ENCODE measurements at regions not wholly inside any gene's neighbourhood (a gene's known extent, or its start where the extent isn't known, plus 50 kb on each side); places are given as distances from the start of the nearest gene placed in this dataset.
"Not testable (repeated sequence)": the region's sequence is repeated elsewhere in the genome, so short reads cannot be mapped to it uniquely, and the experiment has no call there.

DNA sequence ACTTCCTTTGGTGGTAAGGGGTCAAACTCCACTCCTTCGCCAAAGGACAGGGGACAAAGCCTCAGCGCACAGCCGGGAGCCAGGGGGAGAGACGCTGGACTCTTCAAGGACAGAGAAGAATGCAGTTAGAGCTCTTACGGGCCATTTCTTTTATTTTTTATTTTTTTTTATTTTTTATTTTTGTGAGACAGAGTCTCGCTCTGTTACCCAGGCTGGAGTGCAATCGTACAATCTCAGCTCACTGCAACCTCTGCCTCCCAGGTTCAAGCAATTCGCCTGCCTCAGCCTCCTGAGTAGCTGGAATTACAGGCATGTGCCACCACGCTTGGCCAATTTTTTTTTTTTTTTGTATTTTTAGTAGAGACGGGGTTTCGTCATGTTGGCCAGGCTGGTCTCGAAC, 93.2 kb upstream of the RPH3AL start, which contains the start of gene RFLNB:
Gene RFLNB (minus strand): TSS at position 101 of the 400 bp plus-strand sequence.
- ATAC-seq, H3K4me3 Mint-ChIP-seq, H3K4me1 Mint-ChIP-seq: not testable (repeated sequence)

DNA sequence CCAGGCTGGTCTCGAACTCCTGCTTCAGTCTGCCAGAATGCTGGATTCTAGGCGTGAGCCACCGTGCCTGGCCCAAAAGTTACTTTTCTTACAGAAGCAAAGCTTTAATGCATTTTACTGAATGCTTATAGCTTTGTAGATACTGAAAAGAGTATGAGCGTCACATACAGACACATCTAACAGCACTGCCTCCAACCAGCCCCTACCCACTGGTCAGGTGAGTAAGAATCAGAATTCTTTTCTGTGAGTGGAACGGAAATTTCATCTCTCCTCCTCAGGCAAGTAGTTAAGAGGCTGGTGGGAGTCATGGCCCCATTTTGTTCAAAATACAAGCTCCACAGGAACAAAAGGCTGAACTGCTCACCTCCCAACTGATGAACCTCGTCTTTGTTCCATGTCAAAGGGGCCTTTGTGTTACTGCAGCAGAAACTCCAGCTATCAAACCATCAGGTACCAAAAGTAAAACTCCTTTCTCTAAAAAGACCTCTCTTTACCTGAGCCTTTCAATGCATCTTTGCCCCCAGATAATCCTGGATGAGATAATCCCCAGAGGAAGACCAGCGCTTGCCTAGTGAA, 92.4 kb upstream of the RPH3AL start:
- no peak for ATAC-seq

More for the DNA sequence above, 93.2 kb upstream of the RPH3AL start, which contains the start of gene RFLNB:
- DNase-seq (ENCODE audit: low spot score in 2 of 2); H3K9me3 Mint-ChIP-seq; H3K27ac Mint-ChIP-seq: not testable (repeated sequence)
- H3K36me3 Mint-ChIP-seq = peaks cover 69% of the 10 kb centered on the region

DNA sequence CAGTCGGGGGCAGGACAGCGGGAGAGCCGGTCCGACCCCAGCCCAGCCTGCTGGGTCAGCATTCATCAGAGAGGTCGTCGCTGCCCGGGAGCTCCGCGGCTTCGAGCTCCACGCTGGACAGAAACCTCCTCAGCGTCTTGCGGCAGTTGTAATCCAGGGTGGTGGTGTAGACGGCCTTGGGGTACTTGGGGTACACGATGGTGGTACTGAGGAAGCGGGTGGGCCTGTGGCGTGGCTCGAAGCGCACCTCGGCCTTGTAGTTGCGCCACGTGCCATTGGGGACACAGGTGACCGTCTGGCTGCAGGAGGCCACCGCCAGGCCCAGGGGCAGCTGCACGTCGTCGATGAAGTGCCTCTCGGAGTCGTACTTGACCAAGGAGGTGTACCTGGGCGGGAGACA, 90.5 kb upstream of the RPH3AL start:
- Mint-ChIP-seq H3K27ac (no peak overlapping the region), H3K9me3 (no peaks in the 10 kb centered on the region), H3K4me1 (peaks cover 9% of the 10 kb centered on the region), H3K4me3 (no peak overlapping the region), H3K36me3 (peaks cover 93% of the 10 kb centered on the region)
- DNase-seq (ENCODE audit: low spot score in 2 of 2) (no peak), ATAC-seq (no peak)

More for the DNA sequence above, 92.4 kb upstream of the RPH3AL start:
- no peak overlapping the region for H3K27ac Mint-ChIP-seq
- DNase-seq (ENCODE audit: low spot score in 2 of 2) = no peak
- peaks cover 78% of the 10 kb centered on the region for H3K36me3 Mint-ChIP-seq
- no peaks in the 10 kb centered on the region for H3K9me3 Mint-ChIP-seq
- no peak overlapping the region for H3K4me3 Mint-ChIP-seq
- peaks cover 9% of the 10 kb centered on the region for H3K4me1 Mint-ChIP-seq

DNA sequence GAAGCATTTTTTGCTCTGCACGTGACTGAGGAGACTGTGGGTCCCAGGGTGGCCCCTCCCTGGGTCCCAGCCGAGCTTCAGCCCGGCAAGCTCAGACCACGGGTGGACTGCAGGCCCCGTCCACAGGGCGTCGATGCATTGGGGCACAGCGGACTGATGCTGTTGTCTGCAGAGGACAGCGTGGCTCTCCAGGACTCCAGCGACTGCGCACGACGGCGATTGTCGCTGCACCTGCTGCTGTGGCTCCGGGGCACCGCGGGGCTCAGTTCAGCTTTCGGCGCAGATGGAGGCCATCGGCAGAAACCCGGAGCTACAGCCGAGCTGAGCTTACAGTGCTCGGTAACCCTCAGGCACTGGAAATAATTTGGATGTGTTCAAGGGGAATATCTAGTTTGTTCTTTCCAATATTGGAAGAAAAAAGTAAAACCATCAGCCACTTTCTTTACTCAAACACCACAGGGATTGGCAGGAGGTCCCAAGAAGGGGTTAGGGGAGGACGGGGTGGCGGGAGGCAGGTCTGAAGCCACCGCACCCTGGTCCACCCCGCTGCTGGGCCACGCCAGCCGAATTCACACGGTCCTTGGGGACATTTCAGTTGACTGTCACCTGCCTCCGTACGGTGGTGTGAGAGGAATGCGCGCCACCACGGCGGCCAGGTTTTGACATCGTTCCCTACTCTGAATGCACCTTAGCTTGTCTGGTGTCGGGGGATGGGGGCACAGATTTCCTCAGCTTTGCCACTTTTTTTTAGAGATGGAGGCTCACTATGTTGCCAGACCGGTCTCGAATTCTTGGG, 88.7 kb upstream of the RPH3AL start:
- Mint-ChIP-seq H3K36me3 (peaks cover 79% of the 10 kb centered on the region), H3K9me3 (no peaks in the 10 kb centered on the region), H3K4me3 (no peak overlapping the region), H3K4me1 (no peaks in the 10 kb centered on the region), H3K27ac (no peak overlapping the region)
- ATAC-seq (no peak), DNase-seq (ENCODE audit: low spot score in 2 of 2) (no peak)

DNA sequence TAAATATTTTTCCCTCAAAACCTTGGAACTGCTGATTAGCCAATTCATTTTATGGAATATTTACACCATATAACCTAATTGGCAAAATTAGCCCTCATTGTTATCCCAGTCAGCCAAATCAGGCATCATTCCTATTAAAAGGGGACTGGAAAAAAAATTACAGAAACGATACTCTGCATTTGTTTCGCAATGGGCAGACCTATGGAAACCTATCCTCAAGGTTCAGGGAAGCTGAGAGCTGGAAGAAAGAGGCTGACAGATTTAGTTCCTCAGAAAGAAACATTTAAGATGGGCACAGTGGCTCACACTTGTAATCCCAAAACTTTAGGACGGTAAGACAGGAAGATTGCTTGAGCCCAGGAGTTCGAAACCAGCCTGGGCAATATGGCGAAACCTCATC, 85.6 kb upstream of the RPH3AL start:
- Mint-ChIP-seq H3K9me3 (peaks cover 3% of the 10 kb centered on the region), H3K4me1 (no peaks in the 10 kb centered on the region), H3K4me3 (no peak overlapping the region), H3K36me3 (peaks cover 47% of the 10 kb centered on the region), H3K27ac (no peak overlapping the region)
- no peak for ATAC-seq
- no peak for DNase-seq (ENCODE audit: low spot score in 2 of 2)

DNA sequence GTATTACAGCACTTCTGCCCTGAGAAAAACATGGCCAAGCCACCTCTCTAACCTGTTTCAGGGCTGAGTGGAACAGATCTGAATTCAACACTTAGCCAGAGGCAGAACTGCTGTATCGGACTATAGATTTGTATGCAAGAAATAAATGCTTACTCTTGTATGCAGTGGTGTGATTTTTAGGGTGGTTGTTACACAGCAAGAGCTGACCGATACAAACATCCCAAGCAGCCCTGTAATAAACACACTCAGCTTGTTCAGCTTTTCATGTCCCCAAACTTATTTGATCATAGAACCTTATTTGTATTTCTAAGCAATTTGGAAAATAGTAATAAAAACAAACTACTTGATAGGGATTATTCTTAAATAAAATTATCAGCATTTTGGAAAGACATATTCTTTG, 84.9 kb upstream of the RPH3AL start:
- no peak overlapping the region for H3K4me3 Mint-ChIP-seq
- peaks cover 3% of the 10 kb centered on the region for H3K9me3 Mint-ChIP-seq
- H3K36me3 Mint-ChIP-seq = peaks cover 41% of the 10 kb centered on the region

DNA sequence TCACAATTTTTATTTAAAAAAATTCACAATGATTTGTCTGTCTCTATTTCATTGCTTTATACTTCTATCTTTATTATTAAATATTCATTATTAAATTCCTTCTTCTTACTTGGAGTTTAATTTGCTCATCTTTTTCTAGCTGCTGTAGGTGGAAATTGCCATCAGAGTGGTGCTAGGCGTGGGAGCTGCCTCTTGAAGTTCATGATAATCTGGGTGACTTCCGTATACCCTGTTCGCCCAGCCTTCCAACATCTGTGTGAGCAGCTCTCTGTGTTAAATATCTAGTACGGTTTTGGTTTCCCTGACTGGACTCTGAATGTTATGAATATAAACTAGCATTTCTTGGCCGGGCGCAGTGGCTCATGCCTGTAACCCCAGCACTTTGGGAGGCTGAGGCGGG, 84.0 kb upstream of the RPH3AL start:
- ATAC-seq = no peak
- H3K36me3 Mint-ChIP-seq = peaks cover 31% of the 10 kb centered on the region
- no peak for DNase-seq (ENCODE audit: low spot score in 2 of 2)
- H3K27ac Mint-ChIP-seq = no peak overlapping the region
- H3K9me3 Mint-ChIP-seq = peaks cover 3% of the 10 kb centered on the region
- H3K4me3 Mint-ChIP-seq = no peak overlapping the region
- H3K4me1 Mint-ChIP-seq = no peaks in the 10 kb centered on the region

More for the DNA sequence above, 84.9 kb upstream of the RPH3AL start:
- ATAC-seq = no peak
- no peak for DNase-seq (ENCODE audit: low spot score in 2 of 2)
- Mint-ChIP-seq H3K4me1 (no peaks in the 10 kb centered on the region), H3K27ac (no peak overlapping the region)

DNA sequence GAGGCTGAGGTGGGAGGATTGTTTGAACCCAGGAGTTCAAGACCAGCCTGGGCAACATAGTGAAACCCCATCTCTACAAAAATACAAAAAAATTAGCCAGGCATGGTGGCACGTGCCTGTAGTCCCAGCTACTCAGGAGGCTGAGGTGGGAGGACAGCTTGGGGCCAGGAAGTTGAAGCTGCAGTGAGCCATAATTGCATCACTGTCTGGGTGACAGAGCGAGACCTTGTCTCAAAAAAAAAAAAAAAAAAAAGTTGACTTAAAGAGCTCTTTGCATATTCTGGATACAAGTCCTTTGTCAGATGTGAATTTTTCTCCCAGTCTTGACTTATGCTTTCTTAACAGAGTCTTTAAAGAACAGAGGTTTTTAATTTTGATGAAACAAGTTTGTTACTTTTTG, 79.9 kb upstream of the RPH3AL start:
- not testable (repeated sequence) for ATAC-seq; DNase-seq (ENCODE audit: low spot score in 2 of 2); H3K27ac Mint-ChIP-seq

DNA sequence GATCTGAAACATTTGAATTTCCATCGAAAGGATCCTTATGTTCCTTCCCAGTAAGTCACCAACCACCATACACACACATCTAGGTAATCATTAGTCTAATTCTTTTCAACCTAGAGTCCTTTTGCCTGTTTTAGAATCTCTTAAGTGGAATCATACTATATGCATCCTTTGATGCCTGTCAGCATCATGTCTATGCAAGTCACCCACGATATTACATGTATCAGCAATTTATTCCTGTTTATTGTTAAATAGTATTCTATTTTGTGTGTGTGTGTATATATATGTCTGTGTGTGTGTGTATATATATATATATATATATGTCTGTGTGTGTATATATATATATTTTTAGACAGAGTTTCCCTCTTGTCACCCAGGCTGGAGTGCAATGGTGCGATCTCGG, 78.9 kb upstream of the RPH3AL start:
- ATAC-seq (no peak), DNase-seq (ENCODE audit: low spot score in 2 of 2) (no peak)
- H3K4me1 Mint-ChIP-seq = no peaks in the 10 kb centered on the region
- H3K9me3 Mint-ChIP-seq = peaks cover 3% of the 10 kb centered on the region
- no peak overlapping the region for H3K4me3 Mint-ChIP-seq
- no peaks in the 10 kb centered on the region for H3K36me3 Mint-ChIP-seq
- H3K27ac Mint-ChIP-seq = no peak overlapping the region

More for the DNA sequence above, 79.9 kb upstream of the RPH3AL start:
- not testable (repeated sequence) for H3K4me3 Mint-ChIP-seq, H3K9me3 Mint-ChIP-seq, H3K36me3 Mint-ChIP-seq, H3K4me1 Mint-ChIP-seq

DNA sequence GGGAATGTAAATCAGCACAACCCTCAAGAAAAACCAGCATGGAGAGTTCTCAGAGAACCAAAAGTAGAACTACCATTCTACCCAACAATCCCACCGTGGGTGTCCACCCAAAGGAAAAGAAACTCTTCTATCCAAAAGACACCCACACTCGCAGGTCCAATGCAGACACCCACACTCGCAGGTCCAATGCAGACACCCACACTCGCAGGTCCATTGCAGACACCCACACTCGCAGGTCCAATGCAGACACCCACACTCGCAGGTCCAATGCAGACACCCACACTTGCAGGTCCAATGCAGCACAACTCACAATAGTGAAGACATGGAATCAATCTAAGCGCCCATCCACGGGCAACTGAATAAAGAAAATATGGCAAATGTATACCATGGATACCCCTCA, 77.0 kb upstream of the RPH3AL start:
- DNase-seq (ENCODE audit: low spot score in 2 of 2) = no peak
- no peaks in the 10 kb centered on the region for H3K36me3 Mint-ChIP-seq
- H3K9me3 Mint-ChIP-seq = no peaks in the 10 kb centered on the region
- H3K4me1 Mint-ChIP-seq = no peaks in the 10 kb centered on the region
- no peak overlapping the region for H3K27ac Mint-ChIP-seq
- no peak for ATAC-seq
- no peak overlapping the region for H3K4me3 Mint-ChIP-seq

DNA sequence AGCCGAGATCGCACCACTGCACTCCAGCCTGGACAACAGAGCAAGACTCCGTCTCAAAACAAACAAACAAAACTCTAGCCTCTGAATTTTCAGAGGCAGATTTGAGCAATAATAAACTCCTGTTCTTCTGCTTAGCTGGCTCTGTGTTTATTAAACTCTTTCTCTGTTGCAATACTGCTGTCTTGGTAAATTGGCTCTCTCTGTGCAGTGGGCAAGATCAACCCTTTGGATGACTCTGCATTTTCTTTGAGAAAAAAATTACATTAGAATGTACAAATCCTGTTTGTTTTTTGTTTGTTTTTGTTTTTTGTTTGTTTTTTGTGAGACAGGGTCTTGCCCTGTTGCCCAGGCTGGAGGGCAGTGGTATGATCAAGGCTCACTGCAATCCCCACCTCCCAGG, 75.8 kb upstream of the RPH3AL start:
- Mint-ChIP-seq H3K4me3 (no peak overlapping the region), H3K36me3 (no peaks in the 10 kb centered on the region), H3K4me1 (no peaks in the 10 kb centered on the region), H3K9me3 (no peaks in the 10 kb centered on the region), H3K27ac (no peak overlapping the region)
- DNase-seq (ENCODE audit: low spot score in 2 of 2) (no peak), ATAC-seq (no peak)

DNA sequence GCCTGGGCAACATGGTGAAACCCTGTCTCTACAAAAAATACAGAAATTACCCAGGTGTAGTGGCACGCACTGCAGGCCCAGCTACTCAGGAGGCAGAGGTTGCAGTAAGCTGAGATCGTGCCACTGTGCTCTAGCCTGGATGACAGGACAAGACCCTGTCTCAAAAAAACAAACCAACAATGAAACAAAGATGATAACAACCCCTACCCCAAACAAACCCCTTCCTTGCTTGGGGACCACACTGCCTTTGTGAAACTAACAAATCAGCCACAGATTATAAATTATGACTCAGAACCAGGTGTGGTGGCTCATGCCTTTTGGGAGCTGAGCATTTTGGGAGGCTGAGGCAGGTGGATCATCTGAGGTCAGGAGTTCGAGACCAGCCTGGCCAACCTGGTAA, 75.3 kb upstream of the RPH3AL start:
- H3K36me3 Mint-ChIP-seq = no peaks in the 10 kb centered on the region
- no peak overlapping the region for H3K27ac Mint-ChIP-seq
- no peak overlapping the region for H3K4me3 Mint-ChIP-seq
- no peaks in the 10 kb centered on the region for H3K4me1 Mint-ChIP-seq
- ATAC-seq (no peak), DNase-seq (ENCODE audit: low spot score in 2 of 2) (no peak)
- H3K9me3 Mint-ChIP-seq = no peaks in the 10 kb centered on the region

DNA sequence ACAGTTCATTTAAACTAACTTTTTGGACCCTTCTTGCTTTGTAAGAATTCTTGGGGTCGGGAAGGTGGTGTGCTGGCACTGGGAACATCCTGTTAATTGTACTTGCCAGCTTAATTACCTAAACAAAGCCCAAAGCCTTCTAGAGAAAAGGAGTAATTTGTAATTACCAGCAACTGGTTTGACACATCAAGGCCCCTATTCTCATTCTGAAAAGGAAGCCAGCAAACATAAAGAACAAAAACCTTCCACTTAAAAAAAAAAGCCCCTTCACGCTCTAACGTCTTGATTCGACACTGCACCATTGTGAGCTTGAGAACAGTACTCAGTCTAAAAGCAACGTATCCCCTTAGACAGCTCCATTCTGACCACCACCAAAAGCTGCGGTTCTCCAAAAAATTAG, 74.7 kb upstream of the RPH3AL start:
- H3K9me3 Mint-ChIP-seq = no peaks in the 10 kb centered on the region
- no peaks in the 10 kb centered on the region for H3K4me1 Mint-ChIP-seq
- no peaks in the 10 kb centered on the region for H3K36me3 Mint-ChIP-seq
- ATAC-seq (no peak), DNase-seq (ENCODE audit: low spot score in 2 of 2) (no peak)
- no peak overlapping the region for H3K27ac Mint-ChIP-seq
- H3K4me3 Mint-ChIP-seq = no peak overlapping the region

DNA sequence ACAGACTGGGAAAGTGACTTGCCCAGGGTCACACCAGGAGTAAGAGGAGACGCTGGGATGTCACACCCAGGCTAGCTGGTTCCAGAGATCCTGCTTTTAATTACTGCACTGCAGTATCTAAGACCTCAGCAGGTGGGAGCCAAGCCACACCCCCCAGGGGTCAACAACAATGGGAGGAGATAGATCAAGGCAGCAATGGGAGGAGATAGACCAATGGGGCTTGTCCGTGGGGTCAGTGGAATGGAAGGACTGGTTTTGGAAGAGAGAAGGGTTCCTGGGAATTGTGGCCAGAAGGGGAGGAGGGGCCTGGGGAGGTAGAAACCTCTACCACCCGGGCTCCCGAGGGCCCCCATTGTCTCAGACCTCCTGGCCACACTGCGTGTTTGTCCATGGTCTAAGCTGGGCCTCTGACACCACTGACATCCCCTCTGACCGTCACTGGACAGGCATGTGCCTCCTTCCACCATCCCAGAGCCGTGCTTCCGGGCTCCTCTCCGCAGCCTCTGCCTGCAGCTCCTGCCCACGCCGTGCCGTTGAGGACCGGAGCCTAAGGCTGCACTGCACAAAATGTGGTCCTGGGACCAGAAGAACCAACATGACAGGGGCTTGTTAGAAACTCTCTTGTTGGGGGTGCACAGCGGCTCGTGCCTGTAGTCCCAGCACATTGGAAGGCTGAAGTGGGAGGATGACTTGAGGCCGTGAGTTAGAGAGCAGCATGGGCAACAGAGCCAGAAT, 69.8 kb upstream of the RPH3AL start:
- ATAC-seq = no peak
- no peaks in the 10 kb centered on the region for H3K36me3 Mint-ChIP-seq
- no peak overlapping the region for H3K27ac Mint-ChIP-seq

DNA sequence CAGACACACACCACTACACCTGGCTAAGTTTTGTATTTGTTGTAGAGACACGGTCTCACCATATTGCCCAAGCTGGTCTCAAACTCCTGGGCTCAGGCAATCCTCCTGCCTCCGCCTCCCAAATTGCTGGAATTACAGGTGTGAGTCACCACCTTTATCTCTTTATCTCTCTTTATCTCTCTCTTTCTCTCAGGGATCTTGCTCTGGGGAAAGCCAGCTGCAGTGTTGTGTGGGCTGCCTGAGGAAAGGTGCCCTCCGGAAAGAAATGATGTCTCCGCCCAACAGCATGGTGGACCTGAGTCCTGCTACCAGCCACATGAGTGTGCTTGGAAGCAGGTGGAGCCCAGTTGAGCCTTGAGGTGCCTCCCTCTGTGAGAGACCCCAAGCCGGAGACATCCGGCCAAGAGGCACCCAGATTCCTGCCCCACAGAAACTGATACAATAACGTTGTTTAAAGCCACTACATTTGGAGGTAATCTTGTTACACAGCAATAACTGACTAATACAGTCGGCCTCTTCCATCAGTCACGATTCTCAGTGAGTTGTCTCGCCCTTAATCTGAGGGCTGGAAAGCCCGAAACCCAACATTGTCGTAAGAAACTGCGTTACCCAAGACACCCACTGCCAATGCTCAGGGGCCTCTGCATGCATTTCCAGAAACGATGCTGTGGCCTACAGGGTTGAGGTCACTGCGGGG, 68.0 kb upstream of the RPH3AL start:
- no peak for ATAC-seq
- H3K4me1 Mint-ChIP-seq = peaks cover 47% of the 10 kb centered on the region
- no peak for DNase-seq (ENCODE audit: low spot score in 2 of 2)
- H3K4me3 Mint-ChIP-seq = no peak overlapping the region
- peaks cover 5% of the 10 kb centered on the region for H3K36me3 Mint-ChIP-seq
- peak overlapping the region; percentile 40 for H3K27ac Mint-ChIP-seq
- H3K9me3 Mint-ChIP-seq = no peaks in the 10 kb centered on the region

More for the DNA sequence above, 69.8 kb upstream of the RPH3AL start:
- Mint-ChIP-seq H3K9me3 (no peaks in the 10 kb centered on the region), H3K4me1 (peaks cover 30% of the 10 kb centered on the region), H3K4me3 (no peak overlapping the region)
- no peak for DNase-seq (ENCODE audit: low spot score in 2 of 2)
